ENCODE measurements at regions not wholly inside any gene's neighbourhood (a gene's known extent, or its start where the extent isn't known, plus 50 kb on each side); places are given as distances from the start of the nearest gene placed in this dataset.

DNA sequence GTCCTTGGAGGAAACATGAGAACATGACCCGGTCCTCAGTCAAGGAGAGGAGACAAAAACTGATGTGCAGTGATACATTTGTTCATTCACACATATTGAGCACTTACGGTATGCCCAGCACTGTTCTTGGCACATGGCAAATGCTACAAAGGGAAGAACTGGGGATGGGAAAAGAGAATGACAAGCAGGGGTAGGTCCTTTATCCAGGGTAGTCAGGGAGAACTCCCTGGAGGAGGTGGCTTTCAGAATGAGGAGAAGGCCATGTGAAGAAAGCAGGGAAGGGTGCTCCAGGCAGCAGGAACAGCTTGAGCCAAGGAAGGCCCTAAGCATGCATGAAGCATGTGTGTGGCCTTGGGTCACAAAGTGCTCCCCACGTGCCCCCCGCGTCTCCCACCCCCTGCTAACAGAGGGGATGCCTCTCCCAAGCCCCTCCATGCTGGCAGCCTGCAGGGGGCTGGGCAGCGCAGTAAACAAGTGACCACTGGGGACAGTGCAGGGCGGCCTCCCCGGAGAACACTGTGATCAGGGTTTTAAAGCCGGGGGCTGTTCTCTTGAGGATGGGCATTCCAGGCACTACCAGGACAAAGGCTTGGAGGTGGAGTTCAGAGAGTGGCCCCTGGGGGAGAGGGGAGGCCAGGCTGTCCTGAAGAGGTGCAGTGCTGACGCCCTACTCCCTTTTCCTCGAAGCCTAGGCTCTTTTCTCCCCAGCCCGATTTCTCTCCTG lies 71.0 kb downstream of the PHETA1 start:
- H3K9me2 ChIP-seq (replicated peaks; ENCODE audit: insufficient read depth, low read length), result no peaks in the 10 kb centered on the region
- no peak overlapping the region for H3K9ac ChIP-seq (ENCODE audit: low read length)
- H3K27ac ChIP-seq (ENCODE audit: low read length), result no peak overlapping the region
- no peaks in the 10 kb centered on the region for H3K79me2 ChIP-seq (ENCODE audit: low read length)
- H2AFZ ChIP-seq (ENCODE audit: low read length), result no peak overlapping the region
- no peaks in the 10 kb centered on the region for H3K36me3 ChIP-seq (replicated peaks; ENCODE audit: insufficient read depth, low read length)
- no peaks in the 10 kb centered on the region for H4K20me1 ChIP-seq (ENCODE audit: insufficient read depth, low read length)
- no peaks in the 10 kb centered on the region for H3F3A ChIP-seq (ENCODE audit: insufficient read depth, low read length)
- H3K9me3 ChIP-seq (replicated peaks; ENCODE audit: insufficient read depth, low read length), result no peaks in the 10 kb centered on the region
- no peak overlapping the region for H3K4me3 ChIP-seq (ENCODE audit: low read length)
- H3K27me3 ChIP-seq (replicated peaks; ENCODE audit: insufficient read depth, low read length), result no peaks in the 10 kb centered on the region; the same call in 1 of the 2 replicates
- DNase-seq, result no peak
- TF ChIP-seq, protein P1, sequence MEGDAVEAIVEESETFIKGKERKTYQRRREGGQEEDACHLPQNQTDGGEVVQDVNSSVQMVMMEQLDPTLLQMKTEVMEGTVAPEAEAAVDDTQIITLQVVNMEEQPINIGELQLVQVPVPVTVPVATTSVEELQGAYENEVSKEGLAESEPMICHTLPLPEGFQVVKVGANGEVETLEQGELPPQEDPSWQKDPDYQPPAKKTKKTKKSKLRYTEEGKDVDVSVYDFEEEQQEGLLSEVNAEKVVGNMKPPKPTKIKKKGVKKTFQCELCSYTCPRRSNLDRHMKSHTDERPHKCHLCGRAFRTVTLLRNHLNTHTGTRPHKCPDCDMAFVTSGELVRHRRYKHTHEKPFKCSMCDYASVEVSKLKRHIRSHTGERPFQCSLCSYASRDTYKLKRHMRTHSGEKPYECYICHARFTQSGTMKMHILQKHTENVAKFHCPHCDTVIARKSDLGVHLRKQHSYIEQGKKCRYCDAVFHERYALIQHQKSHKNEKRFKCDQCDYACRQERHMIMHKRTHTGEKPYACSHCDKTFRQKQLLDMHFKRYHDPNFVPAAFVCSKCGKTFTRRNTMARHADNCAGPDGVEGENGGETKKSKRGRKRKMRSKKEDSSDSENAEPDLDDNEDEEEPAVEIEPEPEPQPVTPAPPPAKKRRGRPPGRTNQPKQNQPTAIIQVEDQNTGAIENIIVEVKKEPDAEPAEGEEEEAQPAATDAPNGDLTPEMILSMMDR (IDR thresholded peaks at IDR 0.05; ENCODE audit: low read length), result no peak
- TF ChIP-seq EZH2 (optimal IDR thresholded peaks at IDR 0.05; ENCODE audit: low read depth, low read length) (no peak), EZH2phosphoT487 (IDR thresholded peaks at IDR 0.05; ENCODE audit: low read length) (no peak)
- no peak overlapping the region for H3K4me2 ChIP-seq (ENCODE audit: low read depth, low read length)
- H3K4me1 ChIP-seq (ENCODE audit: low read length), result no peaks in the 10 kb centered on the region

DNA sequence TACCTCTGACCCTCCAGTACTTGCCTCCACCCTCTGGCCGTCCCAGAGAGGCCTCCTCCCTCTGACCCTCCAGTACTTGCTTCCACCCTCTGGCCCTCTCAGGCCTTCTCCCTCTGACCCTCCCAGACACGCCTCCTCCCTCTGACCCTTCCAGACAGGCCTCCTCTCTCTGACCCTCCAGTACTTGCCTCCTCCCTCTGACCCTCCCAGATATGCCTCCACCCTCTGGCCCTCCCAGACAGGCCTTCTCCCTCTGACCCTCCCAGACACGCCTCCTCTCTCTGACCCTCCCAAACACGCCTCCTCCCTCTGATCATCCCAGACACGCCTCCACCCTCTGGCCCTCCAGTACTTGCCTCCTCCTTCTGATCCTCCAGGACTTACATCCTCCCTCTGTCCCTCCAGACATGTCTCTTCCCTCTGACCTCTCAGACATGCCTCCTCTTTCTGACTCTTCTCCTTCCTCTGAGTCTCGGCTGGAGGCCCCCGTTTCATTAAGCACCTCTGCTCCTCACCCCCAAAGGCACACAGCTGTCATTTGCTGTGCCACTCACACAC lies 71.9 kb downstream of the PHETA1 start:
- Histone ChIP-seq H3K27me3 (replicated peaks; ENCODE audit: insufficient read depth, low read length) (no peaks in the 10 kb centered on the region; the same call in 1 of the 2 replicates), H3K36me3 (replicated peaks; ENCODE audit: insufficient read depth, low read length) (no peaks in the 10 kb centered on the region), H3K9me3 (replicated peaks; ENCODE audit: insufficient read depth, low read length) (no peaks in the 10 kb centered on the region), H3F3A (ENCODE audit: insufficient read depth, low read length) (no peaks in the 10 kb centered on the region), H2AFZ (ENCODE audit: low read length) (no peak overlapping the region), H3K79me2 (ENCODE audit: low read length) (no peaks in the 10 kb centered on the region), H3K4me3 (ENCODE audit: low read length) (no peak overlapping the region), H3K9me2 (replicated peaks; ENCODE audit: insufficient read depth, low read length) (no peaks in the 10 kb centered on the region), H3K4me2 (ENCODE audit: low read depth, low read length) (no peak overlapping the region), H3K4me1 (ENCODE audit: low read length) (no peaks in the 10 kb centered on the region), H3K9ac (ENCODE audit: low read length) (no peak overlapping the region), H4K20me1 (ENCODE audit: insufficient read depth, low read length) (no peaks in the 10 kb centered on the region), H3K27ac (ENCODE audit: low read length) (no peak overlapping the region)
- TF ChIP-seq, protein P1 (IDR thresholded peaks at IDR 0.05; ENCODE audit: low read length), result no peak
- TF ChIP-seq EZH2 (optimal IDR thresholded peaks at IDR 0.05; ENCODE audit: low read depth, low read length), result no peak
- no peak for TF ChIP-seq EZH2phosphoT487 (IDR thresholded peaks at IDR 0.05; ENCODE audit: low read length)
- no peak for DNase-seq

DNA sequence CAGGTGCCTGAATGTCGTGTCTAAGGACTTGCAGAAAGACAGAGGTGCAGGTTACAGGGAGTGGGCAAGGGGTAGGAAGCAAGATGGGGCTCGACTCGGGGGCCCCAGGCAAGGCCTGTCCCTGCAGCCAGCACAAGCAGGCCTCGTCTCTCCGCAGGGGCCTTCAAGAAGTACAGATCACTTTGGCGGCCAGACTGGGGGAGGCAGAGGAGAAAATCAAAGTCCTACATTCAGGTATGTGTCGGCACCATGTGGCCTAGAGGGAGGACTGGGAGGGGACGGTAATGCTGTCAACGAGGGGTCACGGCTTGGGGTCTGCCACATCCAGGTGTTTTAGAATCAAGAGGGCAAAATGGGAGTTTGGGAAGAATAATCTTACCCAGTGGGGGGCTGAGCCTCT lies 73.7 kb downstream of the PHETA1 start:
- no peak for DNase-seq
- no peak overlapping the region for H3K4me2 ChIP-seq (ENCODE audit: low read depth, low read length)
- no peaks in the 10 kb centered on the region for H3K79me2 ChIP-seq (ENCODE audit: low read length)
- H3K27me3 ChIP-seq (replicated peaks; ENCODE audit: insufficient read depth, low read length), result no peaks in the 10 kb centered on the region; the same call in 1 of the 2 replicates
- no peaks in the 10 kb centered on the region for H3K9me3 ChIP-seq (replicated peaks; ENCODE audit: insufficient read depth, low read length)
- no peak overlapping the region for H3K9ac ChIP-seq (ENCODE audit: low read length)
- no peak overlapping the region for H2AFZ ChIP-seq (ENCODE audit: low read length)
- TF ChIP-seq, protein P1 (IDR thresholded peaks at IDR 0.05; ENCODE audit: low read length), result no peak
- TF ChIP-seq EZH2phosphoT487 (IDR thresholded peaks at IDR 0.05; ENCODE audit: low read length) (no peak), EZH2 (optimal IDR thresholded peaks at IDR 0.05; ENCODE audit: low read depth, low read length) (no peak)
- H3K9me2 ChIP-seq (replicated peaks; ENCODE audit: insufficient read depth, low read length), result no peaks in the 10 kb centered on the region
- H3K27ac ChIP-seq (ENCODE audit: low read length), result no peak overlapping the region
- H4K20me1 ChIP-seq (ENCODE audit: insufficient read depth, low read length), result no peaks in the 10 kb centered on the region
- no peaks in the 10 kb centered on the region for H3K4me1 ChIP-seq (ENCODE audit: low read length)
- no peaks in the 10 kb centered on the region for H3K36me3 ChIP-seq (replicated peaks; ENCODE audit: insufficient read depth, low read length)
- no peak overlapping the region for H3K4me3 ChIP-seq (ENCODE audit: low read length)
- no peaks in the 10 kb centered on the region for H3F3A ChIP-seq (ENCODE audit: insufficient read depth, low read length)

Data from MM.1S (cell line).